Frontal cortex (tissue), 3 donors: ENCODE measurements at regions not wholly inside any gene's neighbourhood (a gene's known extent, or its start where the extent isn't known, plus 50 kb on each side); places are given as distances from the start of the nearest gene placed in this dataset.

ENCODE experiments used
- DNase-seq, 2 donors: peaks; one replicate each; pipeline ENCODE4 v3.0.0; 2012; ENCODE audit warnings: low spot score in 2 of 2
- FAIRE-seq: peaks from 2 replicates; lab custom pipeline; 2012; peaks lifted over from hg19 to GRCh38; lab: Jason Lieb, UNC
- donor health status: control.
- donor health status: control.
- donor health status: control.

GRCh38 chr3:72698154-72698917 is 149.9 kb downstream of the SHQ1 start:
- DNase-seq = no peak

DNA sequence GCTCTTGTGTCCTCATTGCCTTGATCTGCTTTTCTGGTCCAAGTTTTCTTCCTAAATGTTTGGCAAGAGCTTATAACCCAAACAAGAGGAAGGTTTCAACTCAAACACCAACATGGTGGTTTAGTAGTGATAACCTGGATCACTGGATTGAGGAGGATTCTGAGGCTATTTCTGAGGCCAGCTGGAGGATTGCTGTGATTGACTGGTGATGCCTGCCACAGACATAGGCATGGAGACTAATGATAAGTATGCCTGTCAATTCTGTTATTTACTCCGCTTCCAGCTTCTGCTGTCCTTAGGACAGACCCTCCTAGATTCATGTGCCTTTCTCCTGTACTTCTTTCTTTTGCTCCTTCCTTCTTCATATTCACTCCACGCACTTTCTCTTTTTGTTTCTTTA is 150.5 kb downstream of the SHQ1 start:
- no peak for FAIRE-seq
- DNase-seq = no peak

More at GRCh38 chr3:72698154-72698917, 149.9 kb downstream of the SHQ1 start:
- FAIRE-seq = no peak

- DNase-seq (no peak), FAIRE-seq (no peak)
Observed at GRCh38 chr3:72696815-72697214, 151.4 kb downstream of the SHQ1 start.

- no peak for DNase-seq
- no peak for FAIRE-seq
Observed at GRCh38 chr3:72694398-72694797, 153.8 kb downstream of the SHQ1 start.

- DNase-seq (no peak), FAIRE-seq (no peak)
Observed at GRCh38 chr3:72692990-72693389, 155.3 kb downstream of the SHQ1 start.

GRCh38 chr3:72690629-72691028 is 157.6 kb downstream of the SHQ1 start:
- no peak for FAIRE-seq
- no peak for DNase-seq

GRCh38 chr3:72682936-72683452 is 165.3 kb downstream of the SHQ1 start:
- DNase-seq = no peak
- FAIRE-seq = no peak

GRCh38 chr3:72681598-72681997 is 166.6 kb downstream of the SHQ1 start:
- FAIRE-seq = no peak

GRCh38 chr3:72680766-72681165 is 167.5 kb downstream of the SHQ1 start:
- DNase-seq (no peak), FAIRE-seq (no peak)

More at GRCh38 chr3:72681598-72681997, 166.6 kb downstream of the SHQ1 start:
- no peak for DNase-seq

- DNase-seq (peak in 1 of 2 donors; percentile 18), FAIRE-seq (no peak)
Observed at GRCh38 chr3:72679540-72680198, 168.6 kb downstream of the SHQ1 start.

GRCh38 chr3:72678867-72679266 is 169.4 kb downstream of the SHQ1 start:
- FAIRE-seq (no peak), DNase-seq (no peak)

DNA sequence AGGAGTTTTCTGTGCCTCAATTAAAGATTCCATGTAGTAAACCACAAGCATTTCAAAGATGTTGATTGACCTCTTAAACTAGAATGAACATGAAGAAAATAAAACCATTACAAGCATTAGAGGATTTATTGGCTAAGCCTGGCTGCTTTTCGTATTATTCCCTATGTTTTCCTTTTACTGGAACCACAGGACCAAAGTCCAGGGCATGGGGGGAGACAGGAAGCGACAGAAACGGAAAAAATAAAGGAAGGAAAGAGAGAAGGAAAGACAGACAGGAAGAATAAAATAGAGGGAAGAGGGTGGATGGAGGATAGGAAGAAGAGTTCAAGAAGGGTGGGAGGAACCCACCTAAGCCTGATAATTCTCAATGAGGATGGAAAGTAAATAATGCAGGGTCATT is 169.9 kb downstream of the SHQ1 start:
- FAIRE-seq = no peak
- no peak for DNase-seq

DNA sequence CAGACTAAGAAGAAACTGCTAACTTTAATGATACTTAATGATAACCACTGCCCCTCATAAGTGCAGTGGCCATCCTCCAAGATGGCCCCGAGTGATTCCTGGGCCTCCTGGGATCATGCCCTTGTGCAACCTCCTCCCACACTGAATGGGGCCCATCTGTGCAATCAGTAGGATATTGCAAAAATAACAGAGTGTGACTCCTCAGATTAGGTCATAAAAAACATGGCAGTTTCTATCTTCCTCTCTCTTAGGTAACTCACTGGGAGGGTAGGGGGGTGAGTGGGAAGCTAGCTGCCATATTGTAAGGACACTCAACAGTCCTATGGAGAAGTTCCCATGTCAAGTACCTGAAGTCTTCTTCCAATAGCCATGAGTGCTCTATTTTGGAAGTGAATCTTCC is 173.0 kb downstream of the SHQ1 start:
- FAIRE-seq = no peak
- no peak for DNase-seq

DNA sequence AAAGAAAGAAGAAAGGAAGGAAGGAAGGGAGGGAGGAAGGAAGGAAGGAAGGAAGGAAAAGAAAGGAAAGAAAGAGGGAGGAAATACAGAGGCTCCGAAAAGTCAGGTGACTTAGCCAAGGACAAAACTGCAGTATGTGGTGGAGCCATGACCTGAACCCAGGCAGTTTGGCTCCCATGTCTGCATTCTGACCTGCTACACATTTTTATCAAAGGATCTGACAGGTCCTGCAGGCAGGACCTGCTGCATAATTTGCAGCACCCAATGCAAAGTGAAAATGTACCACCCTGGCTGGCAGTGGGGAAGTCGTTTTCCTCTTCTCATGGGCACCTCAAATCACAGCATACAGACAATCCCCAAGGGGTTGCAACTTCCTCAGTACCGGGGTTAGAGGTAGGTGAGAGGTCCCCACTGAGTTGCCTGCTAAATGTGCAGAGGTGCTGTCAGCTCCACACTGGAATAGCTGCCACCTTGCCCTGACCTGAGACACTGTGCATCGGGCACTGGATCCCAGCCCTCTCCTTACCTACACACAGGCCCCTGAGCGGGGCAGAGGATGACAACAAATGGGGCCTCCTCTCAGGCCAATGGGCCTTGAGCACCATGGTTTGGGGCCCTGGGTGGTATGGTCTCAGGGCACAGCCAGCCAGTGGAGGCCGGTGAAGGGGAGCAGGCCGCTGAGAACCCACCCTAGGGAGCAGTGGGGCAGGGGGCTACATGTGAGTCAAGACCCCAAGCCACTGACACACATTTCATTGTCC is 175.1 kb downstream of the SHQ1 start:
- no peak for FAIRE-seq

DNA sequence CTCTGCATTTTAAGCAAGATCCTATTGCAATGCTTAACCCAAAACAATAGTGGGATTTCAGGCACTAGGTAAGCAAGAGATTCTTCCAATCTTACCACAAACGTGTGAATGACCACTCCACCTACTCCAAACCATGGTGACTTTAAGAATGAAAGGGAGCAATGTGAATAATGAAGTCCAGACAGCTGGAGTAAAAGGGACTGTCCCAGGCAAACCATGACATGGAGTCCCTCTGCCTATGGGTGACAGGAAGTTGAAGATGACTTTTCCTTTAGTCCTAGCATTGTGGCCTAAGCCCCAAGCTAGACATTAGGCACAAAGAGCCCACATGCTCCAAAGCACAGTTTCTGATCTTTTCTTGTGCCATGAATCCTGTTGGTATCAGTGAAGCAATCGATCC is 179.0 kb downstream of the SHQ1 start:
- DNase-seq = no peak
- FAIRE-seq = no peak

More for the DNA sequence above, 175.1 kb downstream of the SHQ1 start:
- no peak for DNase-seq

- FAIRE-seq (no peak), DNase-seq (no peak)
Observed at GRCh38 chr3:72666447-72666755, 181.8 kb downstream of the SHQ1 start.

DNA sequence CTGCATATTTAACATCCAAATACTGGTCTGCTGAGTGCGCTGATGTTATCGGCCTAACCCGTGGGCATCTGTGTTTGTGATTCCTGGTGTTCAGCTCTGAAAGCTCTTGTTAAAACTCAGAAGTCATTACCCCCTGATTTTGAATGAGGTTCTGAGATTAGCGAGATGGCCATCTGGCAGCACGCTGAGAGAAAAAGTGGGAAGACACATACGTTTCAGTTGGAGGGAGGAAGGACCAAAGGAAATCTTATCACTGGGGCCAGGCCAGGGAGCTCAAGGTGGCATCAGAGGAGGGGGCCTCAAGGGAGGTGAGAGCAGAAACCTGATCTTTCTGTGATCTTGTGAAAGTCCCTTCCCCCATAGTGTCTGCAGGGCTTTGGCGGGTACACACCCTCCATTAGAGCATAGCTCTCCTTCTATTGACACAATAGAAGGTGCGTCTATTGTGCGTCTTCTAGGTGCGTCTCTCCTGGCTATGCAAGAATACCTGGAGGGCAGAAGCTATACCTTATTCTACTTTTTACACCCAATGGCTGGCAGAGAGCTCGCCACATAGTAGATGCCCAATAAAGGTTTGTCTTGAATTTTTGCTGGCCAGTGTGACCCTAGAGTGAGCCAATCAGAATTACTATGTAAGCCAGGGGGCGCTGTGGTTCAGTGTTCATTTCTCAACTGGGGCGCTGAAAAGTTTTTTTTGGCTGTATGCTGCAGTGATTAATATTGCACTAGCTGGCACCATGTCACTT is 182.4 kb downstream of the SHQ1 start:
- DNase-seq = no peak
- FAIRE-seq = no peak

DNA sequence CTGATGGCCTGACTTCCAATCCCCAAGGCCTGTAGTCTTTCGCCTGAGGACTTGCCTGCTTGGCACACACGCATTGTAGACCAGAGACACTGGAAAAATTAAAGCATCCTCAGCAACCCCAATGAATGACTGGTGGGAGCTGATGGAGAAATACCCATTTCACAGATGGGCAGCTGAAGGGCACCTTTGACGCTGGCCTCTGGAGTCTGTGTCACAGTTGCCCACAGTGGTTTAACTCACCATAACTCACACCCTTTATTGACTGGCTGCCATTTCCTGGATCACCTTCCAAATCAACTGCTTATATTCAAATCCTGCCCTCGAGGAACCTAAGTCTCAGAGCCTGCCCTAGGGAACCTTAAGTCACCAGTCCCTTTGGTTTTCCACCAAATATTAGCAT is 183.1 kb downstream of the SHQ1 start:
- no peak for FAIRE-seq
- no peak for DNase-seq

- FAIRE-seq = no peak
- DNase-seq = no peak
Observed at GRCh38 chr3:72664184-72664975, 183.9 kb downstream of the SHQ1 start.
